ENCODE measurements at regions not wholly inside any gene's neighbourhood (a gene's known extent, or its start where the extent isn't known, plus 50 kb on each side); places are given as distances from the start of the nearest gene placed in this dataset.

- no peak for DNase-seq
Measured at GRCh38 chr11:116129456-116129855, 625.2 kb upstream of the CADM1 start.

- no peak for DNase-seq
Measured at GRCh38 chr11:116126562-116126961, 622.3 kb upstream of the CADM1 start.

GRCh38 chr11:116124922-116125714 is 620.9 kb upstream of the CADM1 start:
- no peak for DNase-seq

- DNase-seq: no peak
Measured at GRCh38 chr11:116123739-116124138, 619.5 kb upstream of the CADM1 start.

GRCh38 chr11:116122697-116123472 is 618.7 kb upstream of the CADM1 start:
- no peak for DNase-seq

GRCh38 chr11:116119158-116119557 is 614.9 kb upstream of the CADM1 start:
- DNase-seq: no peak

- DNase-seq: no peak
Measured at GRCh38 chr11:116118138-116118470, 613.9 kb upstream of the CADM1 start.

- DNase-seq: no peak
Measured at GRCh38 chr11:116117331-116118137, 613.3 kb upstream of the CADM1 start.

GRCh38 chr11:116115801-116116200 is 611.6 kb upstream of the CADM1 start:
- no peak for DNase-seq

- DNase-seq: no peak
Measured at GRCh38 chr11:116114198-116114651, 610.0 kb upstream of the CADM1 start.

- no peak for DNase-seq
Measured at GRCh38 chr11:116112087-116112935, 608.1 kb upstream of the CADM1 start.

- DNase-seq: no peak
Measured at GRCh38 chr11:116111546-116111945, 607.3 kb upstream of the CADM1 start.

GRCh38 chr11:116110802-116111201 is 606.6 kb upstream of the CADM1 start:
- DNase-seq: no peak

- DNase-seq: no peak
Measured at GRCh38 chr11:116110356-116110755, 606.1 kb upstream of the CADM1 start.

GRCh38 chr11:116109228-116109627 is 605.0 kb upstream of the CADM1 start:
- no peak for DNase-seq

- no peak for DNase-seq
Measured at GRCh38 chr11:116108161-116108560, 603.9 kb upstream of the CADM1 start.

- no peak for DNase-seq
Measured at GRCh38 chr11:116107229-116107628, 603.0 kb upstream of the CADM1 start.

- DNase-seq: no peak
Measured at GRCh38 chr11:116104498-116105174, 600.4 kb upstream of the CADM1 start.

GRCh38 chr11:116101902-116102301 is 597.7 kb upstream of the CADM1 start:
- DNase-seq: no peak

- DNase-seq: no peak
Measured at GRCh38 chr11:116100016-116100415, 595.8 kb upstream of the CADM1 start.

- DNase-seq: no peak
Measured at GRCh38 chr11:116099541-116099940, 595.3 kb upstream of the CADM1 start.
